GM12878 (cell line): ENCODE measurements at regions not wholly inside any gene's neighbourhood (a gene's known extent, or its start where the extent isn't known, plus 50 kb on each side); places are given as distances from the start of the nearest gene placed in this dataset.

Experiments
- ATAC-seq: fragments of 200-7000 bp; cut with Tn5 transposase; 3 replicates; pipeline ENCODE4 v1.9.1; 2020; ENCODE audit warnings: mild to moderate bottlenecking, moderate library complexity
- BruUV-seq: library from RNA; stranded (reverse); fragments of 400-500 nt; replicated peaks from 2 replicates; lab custom pipeline; 2021; lab: Mats Ljungman, UMichigan
- CTCF ChIA-PET: fragments of 300-600 bp; sonication (Branson Sonifier 250); formaldehyde crosslinking; extraction: SDS; loops from one replicate; lab custom pipeline; 2021; ENCODE audit warnings: inconsistent platforms; lab: Yijun Ruan, JAX
- POLR2A ChIA-PET: fragments of 350-600 bp; formaldehyde crosslinking; extraction: SDS; loops from one replicate; lab custom pipeline; 2021; ENCODE audit warnings: inconsistent platforms; lab: Charles Lee
- RAD21 ChIA-PET: fragments of 300-600 bp; sonication (Branson Sonifier 250); formaldehyde crosslinking; loops from one replicate; lab custom pipeline; 2023; ENCODE audit warnings: antibody characterized with exemption; ENCODE audit not compliant: unreplicated experiment; lab: Charles Lee
- SMC1A ChIA-PET: fragments of 300-600 bp; sonication (Branson Sonifier 250); formaldehyde crosslinking; loops from one replicate; lab custom pipeline; 2023; ENCODE audit not compliant: unreplicated experiment, uncharacterized antibody; lab: Charles Lee
- DNase-seq: peaks from one replicate; pipeline ENCODE4 v3.0.0-alpha.2; 2011; ENCODE audit warnings: low read depth, low spot score
- FAIRE-seq: peaks from 3 replicates; lab custom pipeline; 2011; peaks lifted over from hg19 to GRCh38; lab: Jason Lieb, UNC
- H2AFZ ChIP-seq: 2 replicates; pipeline ENCODE4 v1.6.0; 2011; ENCODE audit warnings: low read depth, low read length, control low read depth; ENCODE audit not compliant: control insufficient read depth
- H3K27ac ChIP-seq: 2 replicates; pipeline ENCODE4 v1.5.1; 2011; ENCODE audit warnings: control low read depth; ENCODE audit not compliant: control insufficient read depth, insufficient read depth
- H3K27me3 ChIP-seq, 2 experiments: replicated peaks in 1 of 2; 2 replicates each; pipeline versions ENCODE4 v1.6.0 to v1.6.1; 2011; ENCODE audit warnings: low read length in 1 of 2; ENCODE audit not compliant: control insufficient read depth in 2 of 2, insufficient read depth in 2 of 2
- H3K36me3 ChIP-seq, 2 experiments: 2 replicates each; pipeline ENCODE4 v1.5.1; 2011; ENCODE audit warnings: low read length in 1 of 2; ENCODE audit not compliant: control insufficient read depth in 2 of 2, insufficient read depth in 2 of 2
- H3K4me1 ChIP-seq: 2 replicates; pipeline ENCODE4 v1.6.1; 2011; ENCODE audit warnings: mild to moderate bottlenecking, low read length, moderate library complexity, mixed read lengths; ENCODE audit not compliant: control insufficient read depth, insufficient read depth
- H3K4me2 ChIP-seq: 2 replicates; pipeline ENCODE4 v1.6.0; 2011; ENCODE audit warnings: control low read depth; ENCODE audit not compliant: control insufficient read depth, insufficient read depth
- H3K4me3 ChIP-seq: fragments of 200-600 bp; sonication (generic); 2 replicates; pipeline ENCODE4 v1.5.1; 2016
- H3K79me2 ChIP-seq: 2 replicates; pipeline ENCODE4 v1.6.0; 2011; ENCODE audit warnings: low read length; ENCODE audit not compliant: control insufficient read depth, insufficient read depth
- H3K9ac ChIP-seq: 2 replicates; pipeline ENCODE4 v1.8.0; 2011; ENCODE audit warnings: low read length, control low read depth, mixed read lengths; ENCODE audit not compliant: control insufficient read depth, insufficient read depth
- H3K9me3 ChIP-seq: replicated peaks from 3 replicates; pipeline ENCODE4 v1.5.1; 2011; ENCODE audit warnings: mild to moderate bottlenecking, low read length; ENCODE audit not compliant: control insufficient read depth, insufficient read depth
- H4K20me1 ChIP-seq: 2 replicates; pipeline ENCODE4 v1.6.0; 2011; ENCODE audit not compliant: control insufficient read depth, insufficient read depth
- ATF3 ChIP-seq: IDR thresholded peaks from 2 replicates; pipeline ENCODE4 v1.6.1; 2011; ENCODE audit warnings: low read depth, mild to moderate bottlenecking, low read length, moderate library complexity, borderline replicate concordance; ENCODE audit errors: extremely low read depth
- BCL11A ChIP-seq: IDR thresholded peaks from 2 replicates; pipeline ENCODE4 v1.6.1; 2011; ENCODE audit warnings: low read depth, low read length
- BCLAF1 ChIP-seq: fragments of 450-650 bp; IDR thresholded peaks from 2 replicates; pipeline ENCODE4 v1.6.1; 2017; ENCODE audit warnings: antibody characterized with exemption, mild to moderate bottlenecking, moderate library complexity
- ETV6 ChIP-seq, 2 experiments: fragments of 450-650 bp in 1 of 2; IDR thresholded peaks in 1 of 2; conservative IDR thresholded peaks in 1 of 2; 2 replicates each; pipeline ENCODE4 v1.6.1; 2014; ENCODE audit warnings: antibody characterized with exemption in 1 of 2, borderline replicate concordance in 1 of 2, low read depth in 1 of 2, mild to moderate bottlenecking in 1 of 2, moderate library complexity in 1 of 2
- KDM1A ChIP-seq: fragments of 200-600 bp; sonication (generic); IDR thresholded peaks from 2 replicates; pipeline ENCODE4 v1.6.1; 2016; ENCODE audit warnings: borderline replicate concordance
- SPI1 ChIP-seq: IDR thresholded peaks from 2 replicates; pipeline ENCODE4 v1.6.1; 2011; ENCODE audit warnings: low read depth, mild to moderate bottlenecking, low read length, moderate library complexity, borderline replicate concordance; ENCODE audit not compliant: insufficient read depth
- SREBF1 ChIP-seq: IDR thresholded peaks from 2 replicates; pipeline ENCODE4 v1.6.1; 2012; ENCODE audit warnings: mild to moderate bottlenecking, low read length
- ZNF207 ChIP-seq: fragments of 450-650 bp; IDR thresholded peaks from 2 replicates; pipeline ENCODE4 v1.6.1; 2014; ENCODE audit warnings: antibody characterized with exemption, mild to moderate bottlenecking, borderline replicate concordance
- ZSCAN29 ChIP-seq: fragments of 450-650 bp; IDR thresholded peaks from 2 replicates; pipeline ENCODE4 v1.6.1; 2017; ENCODE audit warnings: mild to moderate bottlenecking, moderate library complexity
- WGBS: methylation state at CpG from one replicate; pipeline ENCODE4 v1.1.6; 2016; ENCODE audit warnings: low lambda C conversion rate; ENCODE audit not compliant: insufficient replicate concordance, insufficient coverage; ENCODE audit errors: missing lambda C conversion rate; 5-methylcytosine and 5-hydroxymethylcytosine counted together
- in situ Hi-C: fragments of 300-500 bp; cut with MboI; formaldehyde crosslinking; loops from 9 replicates; pipeline ENCODE4 v1.14.3; 2018; ENCODE audit warnings: mixed read lengths
- intact Hi-C: fragments of 100-400 bp; cut with micrococcal nuclease; formaldehyde crosslinking; loops from one replicate; pipeline ENCODE4 v1.14.2; 2022; ENCODE audit not compliant: unreplicated experiment

- ATAC-seq (no peak), FAIRE-seq (no peak)
- no peak overlapping the region for H3K9ac ChIP-seq
- WGBS = 45% methylated on average over 9 of the region's 9 CpGs
- no peaks in the 10 kb centered on the region for H3K79me2 ChIP-seq
- intact Hi-C loops = no loop called here
- no peak overlapping the region for H3K4me2 ChIP-seq
- TF ChIP-seq ZNF207 = no peak
- TF ChIP-seq KDM1A = no peak
- TF ChIP-seq BCLAF1 = no peak
- TF ChIP-seq ATF3 = no peak
- TF ChIP-seq ZSCAN29 = no peak
- no peak for TF ChIP-seq SREBF1
- TF ChIP-seq SPI1 = no peak
- no peak for TF ChIP-seq BCL11A
- TF ChIP-seq ETV6 (conservative IDR thresholded peaks at IDR 0.05 in 1 of 2, IDR thresholded peaks at IDR 0.05 in 1 of 2; ENCODE audit: borderline replicate concordance in 1 of 2, low read depth in 1 of 2) = no peak
- TF ChIP-seq, all 136 proteins: peak for 0
- H3K36me3 ChIP-seq = no peaks in the 10 kb centered on the region
- no TSS peak for BruUV-seq
- POLR2A ChIA-PET = no interaction called here
- H3K9me3 ChIP-seq = no peaks in the 10 kb centered on the region
- CTCF ChIA-PET = no interaction called here
- no peak for DNase-seq
- SMC1A ChIA-PET = no interaction called here
- H3K4me1 ChIP-seq = no peaks in the 10 kb centered on the region
- H3K27ac ChIP-seq = no peak overlapping the region
- in situ Hi-C loops = loop anchor here (25.0 kb wide), 1 partner anchor 100 kb away; no protein-coding TSS in a partner anchor
- RAD21 ChIA-PET = no interaction called here
- no peak overlapping the region for H3K4me3 ChIP-seq
- H2AFZ ChIP-seq = no peak overlapping the region
- H3K27me3 ChIP-seq = no peaks in the 10 kb centered on the region; a peak in 2 of 4 replicates
- H4K20me1 ChIP-seq = no peaks in the 10 kb centered on the region
These were observed 157.1 kb upstream of the PRKCQ start for GRCh38 chr10:6737080-6737641.
